AG09319 (cell line): ENCODE measurements at regions not wholly inside any gene's neighbourhood (a gene's known extent, or its start where the extent isn't known, plus 50 kb on each side); places are given as distances from the start of the nearest gene placed in this dataset.

Experiments used
- DNase-seq: peaks from one replicate; pipeline ENCODE4 v3.0.0-alpha.2; 2010; ENCODE audit warnings: low read depth; ENCODE audit errors: extremely low read depth
- TF ChIP-seq, protein P1 (sequence below): IDR thresholded peaks from 2 replicates; pipeline ENCODE4 v1.5.1; 2011; ENCODE audit warnings: low read depth, mild to moderate bottlenecking, inconsistent platforms, low read length, moderate library complexity

- TF ChIP-seq, protein P1, sequence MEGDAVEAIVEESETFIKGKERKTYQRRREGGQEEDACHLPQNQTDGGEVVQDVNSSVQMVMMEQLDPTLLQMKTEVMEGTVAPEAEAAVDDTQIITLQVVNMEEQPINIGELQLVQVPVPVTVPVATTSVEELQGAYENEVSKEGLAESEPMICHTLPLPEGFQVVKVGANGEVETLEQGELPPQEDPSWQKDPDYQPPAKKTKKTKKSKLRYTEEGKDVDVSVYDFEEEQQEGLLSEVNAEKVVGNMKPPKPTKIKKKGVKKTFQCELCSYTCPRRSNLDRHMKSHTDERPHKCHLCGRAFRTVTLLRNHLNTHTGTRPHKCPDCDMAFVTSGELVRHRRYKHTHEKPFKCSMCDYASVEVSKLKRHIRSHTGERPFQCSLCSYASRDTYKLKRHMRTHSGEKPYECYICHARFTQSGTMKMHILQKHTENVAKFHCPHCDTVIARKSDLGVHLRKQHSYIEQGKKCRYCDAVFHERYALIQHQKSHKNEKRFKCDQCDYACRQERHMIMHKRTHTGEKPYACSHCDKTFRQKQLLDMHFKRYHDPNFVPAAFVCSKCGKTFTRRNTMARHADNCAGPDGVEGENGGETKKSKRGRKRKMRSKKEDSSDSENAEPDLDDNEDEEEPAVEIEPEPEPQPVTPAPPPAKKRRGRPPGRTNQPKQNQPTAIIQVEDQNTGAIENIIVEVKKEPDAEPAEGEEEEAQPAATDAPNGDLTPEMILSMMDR, result no peak
- DNase-seq, result no peak
These were observed 236.4 kb downstream of the HGF start for GRCh38 chr7:81533426-81533825.

GRCh38 chr7:81529785-81530184 lies 240.1 kb downstream of the HGF start:
- TF ChIP-seq, protein P1, result no peak
- no peak for DNase-seq

GRCh38 chr7:81527651-81528050 lies 242.2 kb downstream of the HGF start:
- TF ChIP-seq, protein P1, result no peak
- DNase-seq, result no peak

GRCh38 chr7:81526971-81527370 lies 242.9 kb downstream of the HGF start:
- no peak for DNase-seq
- TF ChIP-seq, protein P1, result no peak

- TF ChIP-seq, protein P1, result no peak
- DNase-seq, result no peak
These were observed 244.0 kb downstream of the HGF start for GRCh38 chr7:81525841-81526240.

GRCh38 chr7:81519886-81520285 lies 250.0 kb downstream of the HGF start:
- TF ChIP-seq, protein P1, result no peak
- no peak for DNase-seq

GRCh38 chr7:81516898-81517297 lies 252.9 kb downstream of the HGF start:
- TF ChIP-seq, protein P1, result no peak
- no peak for DNase-seq

DNA sequence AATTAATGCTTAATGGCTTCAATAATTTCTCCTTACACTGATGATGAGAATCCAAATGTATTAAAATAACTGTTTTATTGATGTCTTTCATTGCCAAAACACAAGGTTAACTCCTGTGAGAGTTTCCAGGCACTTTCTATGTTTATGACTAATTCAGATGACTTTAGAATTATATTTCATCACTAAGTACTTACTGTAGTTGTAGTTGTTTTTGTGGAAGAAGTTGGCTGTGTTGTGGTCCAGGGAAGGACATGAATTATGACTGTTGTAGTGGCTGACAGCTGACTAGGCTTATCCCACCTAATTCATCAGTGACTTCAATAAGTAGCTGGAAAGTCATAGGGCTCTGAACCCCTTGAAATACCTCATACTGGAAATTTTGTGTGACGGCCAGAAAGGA lies 254.8 kb downstream of the HGF start:
- no peak for DNase-seq
- TF ChIP-seq, protein P1, result no peak
